B cell (primary cell): ENCODE measurements at regions not wholly inside any gene's neighbourhood (a gene's known extent, or its start where the extent isn't known, plus 50 kb on each side); places are given as distances from the start of the nearest gene placed in this dataset.

Source experiments
- ATAC-seq: fragments of 200-7000 bp; cut with Tn5 transposase; one replicate; pipeline ENCODE4 v1.10.0; 2021; ENCODE audit warnings: low read depth, mild to moderate bottlenecking, moderate number of reproducible peaks, moderate library complexity
- CTCF ChIA-PET: fragments of 350-600 bp; sonication (Branson Sonifier 250); formaldehyde crosslinking; loops from one replicate; lab custom pipeline; 2021; ENCODE audit warnings: antibody characterized with exemption, inconsistent platforms; lab: Charles Lee
- POLR2A ChIA-PET: fragments of 350-600 bp; sonication (Branson Sonifier 250); formaldehyde crosslinking; loops from one replicate; lab custom pipeline; 2021; ENCODE audit warnings: antibody characterized with exemption; lab: Charles Lee
- DNase-seq: peaks from one replicate; pipeline ENCODE4 v3.0.0; 2013
- H2AFZ ChIP-seq: 2 replicates; pipeline ENCODE4 v1.6.1; 2012; ENCODE audit warnings: mild to moderate bottlenecking, low read depth, low read length; ENCODE audit not compliant: insufficient read depth, poor library complexity, severe bottlenecking
- H3K27ac ChIP-seq, 2 donors: 1 replicate in 1 of 2; 2 replicates in 1 of 2; pipeline ENCODE4 v1.5.1; 2012 to 2013; ENCODE audit warnings: low read length in 2 of 2, mild to moderate bottlenecking in 2 of 2, moderate library complexity in 1 of 2
- H3K27me3 ChIP-seq, 4 experiments: fragments of 200-600 bp in 1 of 4; sonication (generic) in 1 of 4; replicated peaks in 1 of 4; 1 replicate in 2 of 4; 2 replicates in 2 of 4; pipeline versions ENCODE4 v1.6.1 to v1.7.0; 2013 to 2016; ENCODE audit warnings: low read length in 3 of 4, mild to moderate bottlenecking in 2 of 4, mixed read lengths in 1 of 4, moderate library complexity in 1 of 4; ENCODE audit not compliant: insufficient read depth in 4 of 4, control insufficient read depth in 3 of 4; ENCODE audit errors: control extremely low read depth in 1 of 4
- H3K36me3 ChIP-seq, 2 experiments: replicated peaks in 1 of 2; 1 replicate in 1 of 2; 2 replicates in 1 of 2; pipeline versions ENCODE4 v1.6.1 to v1.7.1; 2013; ENCODE audit warnings: low read length in 1 of 2; ENCODE audit not compliant: insufficient read depth in 2 of 2, control insufficient read depth in 1 of 2; ENCODE audit errors: control extremely low read depth in 1 of 2, extremely low read depth in 1 of 2
- H3K4me1 ChIP-seq, 2 donors: fragments of 200-600 bp in 1 of 2; sonication (generic) in 1 of 2; 1 replicate in 1 of 2; 2 replicates in 1 of 2; pipeline versions ENCODE4 v1.5.1 to v1.6.1; 2013 to 2017; ENCODE audit warnings: low read length in 2 of 2; ENCODE audit not compliant: control insufficient read depth in 2 of 2, insufficient read depth in 2 of 2
- H3K4me2 ChIP-seq: replicated peaks from 2 replicates; pipeline ENCODE3; 2012; ENCODE audit warnings: mild to moderate bottlenecking, low read depth, low read length; ENCODE audit not compliant: poor library complexity, severe bottlenecking
- H3K4me3 ChIP-seq, 5 experiments: fragments of 200-600 bp in 1 of 5; sonication (generic) in 1 of 5; 1 replicate in 3 of 5; 2 replicates in 2 of 5; pipeline versions ENCODE4 v1.5.1 to v1.7.0; 2011 to 2016; ENCODE audit warnings: low read length in 4 of 5, mild to moderate bottlenecking in 4 of 5, low read depth in 2 of 5, control low read depth in 1 of 5, moderate library complexity in 1 of 5; ENCODE audit not compliant: insufficient read depth in 1 of 5; ENCODE audit errors: control extremely low read depth in 1 of 5, extremely low read depth in 1 of 5
- H3K79me2 ChIP-seq: fragments of 200-600 bp; sonication (generic); one replicate; pipeline ENCODE4 v1.6.0; 2016; ENCODE audit warnings: low read length; ENCODE audit not compliant: control insufficient read depth, insufficient read depth
- H3K9ac ChIP-seq: fragments of 200-600 bp; sonication (generic); 2 replicates; pipeline ENCODE4 v1.6.1; 2017; ENCODE audit warnings: mild to moderate bottlenecking, low read length, moderate library complexity
- H3K9me3 ChIP-seq, 3 donors: one replicate each; pipeline versions ENCODE4 v1.6.1 to v1.7.1; 2013; ENCODE audit warnings: low read length in 2 of 3; ENCODE audit not compliant: control insufficient read depth in 2 of 3, insufficient read depth in 1 of 3; ENCODE audit errors: control extremely low read depth in 1 of 3
- H4K20me1 ChIP-seq: 2 replicates; pipeline ENCODE4 v1.6.0; 2012; ENCODE audit warnings: mild to moderate bottlenecking, low read length; ENCODE audit not compliant: insufficient read depth, control insufficient read depth, poor library complexity, severe bottlenecking
- H3K27ac Mint-ChIP-seq: one replicate; pipeline ENCODE4 v1.8.0; 2021; ENCODE audit warnings: mixed read lengths
- H3K27me3 Mint-ChIP-seq: one replicate; pipeline ENCODE4 v1.8.0; 2021; ENCODE audit warnings: mixed read lengths
- H3K4me1 Mint-ChIP-seq: one replicate; pipeline ENCODE4 v1.8.0; 2021; ENCODE audit warnings: mixed read lengths
- H3K4me3 Mint-ChIP-seq: one replicate; pipeline ENCODE4 v1.8.0; 2021; ENCODE audit warnings: mixed read lengths
- H3K9me3 Mint-ChIP-seq: one replicate; pipeline ENCODE4 v1.8.0; 2022; ENCODE audit warnings: mixed read lengths; ENCODE audit not compliant: insufficient read depth
- CTCF ChIP-seq: fragments of 200-600 bp; IDR thresholded peaks from one replicate; pipeline ENCODE4 v1.8.0; 2022; ENCODE audit warnings: antibody characterized with exemption, mild to moderate bottlenecking
- EZH2 ChIP-seq: IDR thresholded peaks from 2 replicates; pipeline ENCODE4 v1.6.1; 2012; ENCODE audit warnings: borderline replicate concordance, low read depth, mild to moderate bottlenecking, moderate library complexity, low read length; ENCODE audit not compliant: insufficient read depth, poor library complexity, severe bottlenecking
- WGBS: methylation state at CpG from one replicate; pipeline ENCODE4 v1.1.5; 2013; ENCODE audit warnings: missing lambda C conversion rate; ENCODE audit not compliant: insufficient coverage; 5-methylcytosine and 5-hydroxymethylcytosine counted together
- intact Hi-C: fragments of 100-400 bp; cut with micrococcal nuclease; formaldehyde crosslinking; loops from one replicate; pipeline ENCODE4 v1.10.0; 2022

GRCh38 chr13:61013796-61014195 is 401.9 kb downstream of the PCDH20 start:
- H3K4me3 ChIP-seq = no peak overlapping the region
- H4K20me1 ChIP-seq = no peaks in the 10 kb centered on the region
- peaks cover 0 to 4% (median 1%) of the 10 kb centered on the region in 3 donors for H3K9me3 ChIP-seq
- POLR2A ChIA-PET = no interaction called here
- H3K9ac ChIP-seq = no peak overlapping the region
- 80% methylated on average over 1 of the region's 2 CpGs for WGBS
- no peak overlapping the region for H3K27ac Mint-ChIP-seq
- no peaks in the 10 kb centered on the region for H3K27me3 ChIP-seq
- no peaks in the 10 kb centered on the region for H3K4me1 Mint-ChIP-seq
- intact Hi-C loops = no loop called here
- no peak overlapping the region for H3K4me2 ChIP-seq
- CTCF ChIA-PET = no interaction called here
- DNase-seq (no peak), ATAC-seq (no peak)
- TF ChIP-seq EZH2 (no peak), CTCF (no peak)
- no peak overlapping the region for H3K27ac ChIP-seq
- H2AFZ ChIP-seq = no peak overlapping the region
- no peaks in the 10 kb centered on the region for H3K4me1 ChIP-seq
- peaks cover 8% of the 10 kb centered on the region for H3K9me3 Mint-ChIP-seq
- H3K27me3 Mint-ChIP-seq = no peaks in the 10 kb centered on the region
- no peak overlapping the region for H3K4me3 Mint-ChIP-seq
- no peaks in the 10 kb centered on the region for H3K36me3 ChIP-seq
- no peaks in the 10 kb centered on the region for H3K79me2 ChIP-seq

DNA sequence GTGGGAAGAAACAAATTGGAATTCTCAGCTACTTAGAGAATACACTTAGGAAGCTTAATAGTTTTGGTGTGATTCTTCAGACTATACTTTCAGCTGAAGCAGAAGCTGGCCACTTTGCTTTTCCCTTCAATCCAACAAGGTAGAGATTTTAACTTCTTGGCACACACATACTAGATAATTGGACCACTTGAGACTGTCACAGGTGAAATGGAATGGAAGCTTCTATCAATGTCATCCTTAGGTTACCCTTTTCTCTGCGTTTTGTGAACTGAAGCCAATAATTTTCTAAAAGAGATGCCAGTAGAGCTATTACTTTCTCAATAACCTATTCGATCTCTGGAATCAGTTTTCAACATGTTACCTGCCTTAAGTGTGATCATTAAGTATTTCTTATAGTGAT is 405.3 kb downstream of the PCDH20 start:
- ATAC-seq = no peak
- H2AFZ ChIP-seq = no peak overlapping the region
- Mint-ChIP-seq H3K9me3 (peaks cover 14% of the 10 kb centered on the region), H3K4me1 (no peaks in the 10 kb centered on the region), H3K4me3 (no peak overlapping the region), H3K27me3 (no peaks in the 10 kb centered on the region), H3K27ac (no peak overlapping the region)
- DNase-seq = no peak
- H4K20me1 ChIP-seq = no peaks in the 10 kb centered on the region
- no peak overlapping the region for H3K27ac ChIP-seq
- no peaks in the 10 kb centered on the region for H3K79me2 ChIP-seq
- 67% methylated on average over 1 of the region's 2 CpGs for WGBS
- no peaks in the 10 kb centered on the region for H3K4me1 ChIP-seq
- intact Hi-C loops = no loop called here
- H3K36me3 ChIP-seq = no peaks in the 10 kb centered on the region
- no peak overlapping the region for H3K9ac ChIP-seq
- H3K4me2 ChIP-seq = no peak overlapping the region
- peaks cover 3 to 9% (median 8%) of the 10 kb centered on the region in 3 donors for H3K9me3 ChIP-seq
- TF ChIP-seq EZH2 (no peak), CTCF (no peak)
- no peaks in the 10 kb centered on the region for H3K27me3 ChIP-seq
- CTCF ChIA-PET = interaction anchor here (1.2 kb wide), 1 partner anchor 16 kb away, joined by 3 read pairs; no protein-coding TSS in a partner anchor
- H3K4me3 ChIP-seq = no peak overlapping the region
- POLR2A ChIA-PET = no interaction called here
